ENCODE measurements at regions not wholly inside any gene's neighbourhood (a gene's known extent, or its start where the extent isn't known, plus 50 kb on each side); places are given as distances from the start of the nearest gene placed in this dataset.
"Not testable (repeated sequence)": the region's sequence is repeated elsewhere in the genome, so short reads cannot be mapped to it uniquely, and the experiment has no call there.

GRCh38 chrX:10676235-10676957, 56.0 kb upstream of the MID1 start:
- H3K27ac Mint-ChIP-seq: no peak overlapping the region
- DNase-seq: no peak
- ATAC-seq (ENCODE audit: low read depth): no peak
- TF ChIP-seq, protein P1, sequence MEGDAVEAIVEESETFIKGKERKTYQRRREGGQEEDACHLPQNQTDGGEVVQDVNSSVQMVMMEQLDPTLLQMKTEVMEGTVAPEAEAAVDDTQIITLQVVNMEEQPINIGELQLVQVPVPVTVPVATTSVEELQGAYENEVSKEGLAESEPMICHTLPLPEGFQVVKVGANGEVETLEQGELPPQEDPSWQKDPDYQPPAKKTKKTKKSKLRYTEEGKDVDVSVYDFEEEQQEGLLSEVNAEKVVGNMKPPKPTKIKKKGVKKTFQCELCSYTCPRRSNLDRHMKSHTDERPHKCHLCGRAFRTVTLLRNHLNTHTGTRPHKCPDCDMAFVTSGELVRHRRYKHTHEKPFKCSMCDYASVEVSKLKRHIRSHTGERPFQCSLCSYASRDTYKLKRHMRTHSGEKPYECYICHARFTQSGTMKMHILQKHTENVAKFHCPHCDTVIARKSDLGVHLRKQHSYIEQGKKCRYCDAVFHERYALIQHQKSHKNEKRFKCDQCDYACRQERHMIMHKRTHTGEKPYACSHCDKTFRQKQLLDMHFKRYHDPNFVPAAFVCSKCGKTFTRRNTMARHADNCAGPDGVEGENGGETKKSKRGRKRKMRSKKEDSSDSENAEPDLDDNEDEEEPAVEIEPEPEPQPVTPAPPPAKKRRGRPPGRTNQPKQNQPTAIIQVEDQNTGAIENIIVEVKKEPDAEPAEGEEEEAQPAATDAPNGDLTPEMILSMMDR (IDR thresholded peaks at IDR 0.05): no peak
- H3K9me3 Mint-ChIP-seq: no peaks in the 10 kb centered on the region
- H3K4me3 Mint-ChIP-seq: no peak overlapping the region
- no peaks in the 10 kb centered on the region for H3K27me3 Mint-ChIP-seq
- intact Hi-C loops (cut with micrococcal nuclease): no loop called here
- H3K4me1 Mint-ChIP-seq: no peaks in the 10 kb centered on the region
- H3K36me3 Mint-ChIP-seq (ENCODE audit: low read depth): no peaks in the 10 kb centered on the region
- POLR2A ChIA-PET: no interaction called here
- CTCF ChIA-PET: no interaction called here

DNA sequence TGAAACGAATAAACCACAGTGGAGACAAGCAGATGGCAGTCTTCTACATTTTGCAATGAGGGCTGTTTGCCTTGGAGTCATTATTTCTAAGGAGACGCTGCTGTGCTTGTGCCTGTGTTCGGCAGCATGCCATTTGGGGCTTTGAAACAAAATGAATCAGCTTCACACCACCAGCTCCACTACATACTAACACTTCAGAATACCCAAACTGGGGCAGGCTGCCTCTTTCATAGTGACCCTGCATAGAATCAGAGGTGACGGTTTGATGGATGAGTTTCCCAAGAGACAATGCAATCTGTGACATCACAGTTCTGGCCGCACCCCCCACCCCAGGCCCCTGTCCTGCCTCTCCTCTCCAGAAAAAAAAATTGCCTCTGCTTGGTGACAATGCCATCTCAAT, 57.1 kb upstream of the MID1 start:
- DNase-seq: no peak
- H3K4me3 Mint-ChIP-seq: no peak overlapping the region
- no peak for ATAC-seq (ENCODE audit: low read depth)
- no peaks in the 10 kb centered on the region for H3K4me1 Mint-ChIP-seq
- H3K9me3 Mint-ChIP-seq: no peaks in the 10 kb centered on the region
- no peak overlapping the region for H3K27ac Mint-ChIP-seq
- ChIA-PET CTCF (no interaction called here), POLR2A (no interaction called here)
- H3K27me3 Mint-ChIP-seq: no peaks in the 10 kb centered on the region
- TF ChIP-seq, protein P1 (IDR thresholded peaks at IDR 0.05): no peak
- intact Hi-C loops (cut with micrococcal nuclease): no loop called here
- no peaks in the 10 kb centered on the region for H3K36me3 Mint-ChIP-seq (ENCODE audit: low read depth)

- Mint-ChIP-seq H3K36me3 (ENCODE audit: low read depth) (no peaks in the 10 kb centered on the region), H3K9me3 (no peaks in the 10 kb centered on the region), H3K4me1 (no peaks in the 10 kb centered on the region), H3K27ac (no peak overlapping the region), H3K4me3 (no peak overlapping the region), H3K27me3 (no peaks in the 10 kb centered on the region)
- TF ChIP-seq, protein P1 (IDR thresholded peaks at IDR 0.05): no peak
- POLR2A ChIA-PET: no interaction called here
- ATAC-seq (ENCODE audit: low read depth) (no peak), DNase-seq (no peak)
- CTCF ChIA-PET: no interaction called here
- intact Hi-C loops (cut with micrococcal nuclease): no loop called here
These were observed 59.0 kb upstream of the MID1 start for GRCh38 chrX:10679387-10679786.

GRCh38 chrX:10681167-10681566, 60.8 kb upstream of the MID1 start:
- ChIA-PET POLR2A (no interaction called here), CTCF (no interaction called here)
- Mint-ChIP-seq H3K4me3 (no peak overlapping the region), H3K27me3 (no peaks in the 10 kb centered on the region), H3K27ac (no peak overlapping the region), H3K4me1 (no peaks in the 10 kb centered on the region), H3K9me3 (no peaks in the 10 kb centered on the region), H3K36me3 (ENCODE audit: low read depth) (no peaks in the 10 kb centered on the region)
- TF ChIP-seq, protein P1 (IDR thresholded peaks at IDR 0.05): no peak
- DNase-seq: no peak
- ATAC-seq (ENCODE audit: low read depth): no peak
- intact Hi-C loops (cut with micrococcal nuclease): no loop called here

GRCh38 chrX:10683631-10684030, 63.2 kb upstream of the MID1 start:
- POLR2A ChIA-PET; H3K9me3 Mint-ChIP-seq; CTCF ChIA-PET; H3K4me1 Mint-ChIP-seq; intact Hi-C loops (cut with micrococcal nuclease); H3K4me3 Mint-ChIP-seq; H3K36me3 Mint-ChIP-seq (ENCODE audit: low read depth); H3K27ac Mint-ChIP-seq; H3K27me3 Mint-ChIP-seq; DNase-seq; ATAC-seq (ENCODE audit: low read depth): not testable (repeated sequence)
